ENCODE measurements at regions not wholly inside any gene's neighbourhood (a gene's known extent, or its start where the extent isn't known, plus 50 kb on each side); places are given as distances from the start of the nearest gene placed in this dataset.

GRCh38 chr3:110248666-110249065 lies 823.0 kb upstream of the NECTIN3 start:
- TF ChIP-seq CTCF (conservative IDR thresholded peaks at IDR 0.05 in 1 of 2, IDR thresholded peaks at IDR 0.05 in 1 of 2; ENCODE audit: extremely low read depth in 1 of 2, insufficient read depth in 1 of 2, low read depth in 1 of 2, low read length in 2 of 2) (no peak), EZH2 (IDR thresholded peaks at IDR 0.05; ENCODE audit: borderline replicate concordance, low read length) (no peak)

Measured in mammary epithelial cell (primary cell).